ENCODE measurements at regions not wholly inside any gene's neighbourhood (a gene's known extent, or its start where the extent isn't known, plus 50 kb on each side); places are given as distances from the start of the nearest gene placed in this dataset.
"Not testable (repeated sequence)": the region's sequence is repeated elsewhere in the genome, so short reads cannot be mapped to it uniquely, and the experiment has no call there.

- Histone ChIP-seq H3K27ac (ENCODE audit: low read length) (no peak overlapping the region), H3K4me3 (ENCODE audit: control insufficient read depth in 1 of 2, extremely low read depth in 1 of 2, low read length in 1 of 2) (no peak overlapping the region), H3K4me1 (ENCODE audit: control insufficient read depth in 1 of 2, extremely low read depth in 1 of 2, insufficient read depth in 2 of 2, low read length in 2 of 2) (peaks cover 15 to 48% of the 10 kb centered on the region in 2 experiments), H3K27me3 (replicated peaks in 1 of 2; ENCODE audit: control insufficient read depth in 2 of 2, extremely low read depth in 1 of 2, insufficient read depth in 2 of 2, low read length in 1 of 2) (no peaks in the 10 kb centered on the region), H3K9me3 (no peaks in the 10 kb centered on the region), H3K36me3 (ENCODE audit: control insufficient read depth in 2 of 2, extremely low read depth in 1 of 2, insufficient read depth in 1 of 2, low read length in 1 of 2) (peaks cover 0 to 2% of the 10 kb centered on the region in 2 donors)
- Mint-ChIP-seq H3K4me3 (no peak overlapping the region), H3K36me3 (no peaks in the 10 kb centered on the region), H3K4me1 (peaks cover 33 to 40% (median 39%) of the 10 kb centered on the region in 3 donors), H3K27me3 (no peaks in the 10 kb centered on the region), H3K27ac (peak overlapping the region; percentile 11 to 36), H3K9me3 (no peaks in the 10 kb centered on the region)
- no peak for DNase-seq
- POLR2A ChIA-PET: no interaction called here
- WGBS (ENCODE audit: insufficient coverage): 100% methylated on average over 1 of the region's 4 CpGs
- no peak for ATAC-seq (replicated peaks in 1 of 4)
- CTCF ChIA-PET: no interaction called here
These were observed 63.7 kb upstream of the ATP12A start for GRCh38 chr13:24616514-24616913.

- ChIA-PET POLR2A (no interaction called here), CTCF (interaction anchor here in 1 of 2 donors (1.0 to 1.3 kb wide), 2 partner anchors 12 to 13 kb away, joined by 3 to 10 read pairs; no protein-coding TSS in a partner anchor)
- Mint-ChIP-seq H3K36me3 (no peaks in the 10 kb centered on the region), H3K4me3 (no peak overlapping the region), H3K27ac (peak overlapping the region; percentile 81 to 94), H3K9me3 (no peaks in the 10 kb centered on the region), H3K27me3 (no peaks in the 10 kb centered on the region), H3K4me1 (peaks cover 33 to 40% (median 39%) of the 10 kb centered on the region in 3 donors)
- H3K27ac ChIP-seq (ENCODE audit: low read length): peak overlapping the region; percentile 92
- no peak for ATAC-seq (replicated peaks in 1 of 4)
- no peak overlapping the region for H3K4me3 ChIP-seq (ENCODE audit: control insufficient read depth in 1 of 2, extremely low read depth in 1 of 2, low read length in 1 of 2)
- H3K27me3 ChIP-seq (replicated peaks in 1 of 2; ENCODE audit: control insufficient read depth in 2 of 2, extremely low read depth in 1 of 2, insufficient read depth in 2 of 2, low read length in 1 of 2): no peaks in the 10 kb centered on the region
- peaks cover 15 to 49% of the 10 kb centered on the region in 2 experiments for H3K4me1 ChIP-seq (ENCODE audit: control insufficient read depth in 1 of 2, extremely low read depth in 1 of 2, insufficient read depth in 2 of 2, low read length in 2 of 2)
- H3K36me3 ChIP-seq (ENCODE audit: control insufficient read depth in 2 of 2, extremely low read depth in 1 of 2, insufficient read depth in 1 of 2, low read length in 1 of 2): peaks cover 0 to 2% of the 10 kb centered on the region in 2 donors
- DNase-seq: no peak
- WGBS (ENCODE audit: insufficient coverage): 97% methylated on average over 8 of the region's 12 CpGs
- no peaks in the 10 kb centered on the region for H3K9me3 ChIP-seq
These were observed 62.8 kb upstream of the ATP12A start for GRCh38 chr13:24617256-24618010.

GRCh38 chr13:24618011-24618955 lies 61.9 kb upstream of the ATP12A start:
- 29% methylated on average over 7 of the region's 15 CpGs for whole genome bisulfite sequencing (ENCODE audit: insufficient coverage)

GRCh38 chr13:24619282-24619681 lies 60.9 kb upstream of the ATP12A start:
- ChIA-PET CTCF (interaction anchor here (0.6 to 0.7 kb wide), 3 partner anchors 17 to 657 kb away, joined by 3 to 4 read pairs (median 3); no protein-coding TSS in a partner anchor), POLR2A (interaction anchor here in 1 of 2 donors (0.7 to 1.0 kb wide), 2 partner anchors 9 to 50 kb away, joined by 3 to 6 read pairs; no protein-coding TSS in a partner anchor)
- no peaks in the 10 kb centered on the region for H3K9me3 Mint-ChIP-seq
- H3K36me3 Mint-ChIP-seq: no peaks in the 10 kb centered on the region
- peaks cover 35 to 42% (median 39%) of the 10 kb centered on the region in 3 donors for H3K4me1 Mint-ChIP-seq
- H3K4me3 Mint-ChIP-seq: no peak overlapping the region
- H3K9me3 ChIP-seq: no peaks in the 10 kb centered on the region
- H3K4me3 ChIP-seq (ENCODE audit: control insufficient read depth in 1 of 2, extremely low read depth in 1 of 2, low read length in 1 of 2): no peak overlapping the region
- no peaks in the 10 kb centered on the region for H3K27me3 ChIP-seq (replicated peaks in 1 of 2; ENCODE audit: control insufficient read depth in 2 of 2, extremely low read depth in 1 of 2, insufficient read depth in 2 of 2, low read length in 1 of 2)
- H3K27ac ChIP-seq (ENCODE audit: low read length): peak overlapping the region; percentile 92
- H3K27ac Mint-ChIP-seq: peak overlapping the region in 1 of 2 donors; percentile 94
- DNase-seq (no peak), ATAC-seq (replicated peaks in 1 of 4) (no peak)
- no peaks in the 10 kb centered on the region for H3K27me3 Mint-ChIP-seq
- peaks cover 15 to 60% of the 10 kb centered on the region in 2 experiments for H3K4me1 ChIP-seq (ENCODE audit: control insufficient read depth in 1 of 2, extremely low read depth in 1 of 2, insufficient read depth in 2 of 2, low read length in 2 of 2)
- peaks cover 0 to 2% of the 10 kb centered on the region in 2 donors for H3K36me3 ChIP-seq (ENCODE audit: control insufficient read depth in 2 of 2, extremely low read depth in 1 of 2, insufficient read depth in 1 of 2, low read length in 1 of 2)
- 83% methylated on average over 1 of the region's 7 CpGs for WGBS (ENCODE audit: insufficient coverage)

More at GRCh38 chr13:24618011-24618955, 61.9 kb upstream of the ATP12A start:
- Mint-ChIP-seq H3K9me3 (no peaks in the 10 kb centered on the region), H3K27ac (peak overlapping the region; percentile 81 to 94), H3K4me3 (peak overlapping the region in 1 of 3 donors; percentile 39), H3K4me1 (peaks cover 33 to 40% (median 39%) of the 10 kb centered on the region in 3 donors), H3K36me3 (no peaks in the 10 kb centered on the region), H3K27me3 (no peaks in the 10 kb centered on the region)
- no peak overlapping the region for H3K4me3 ChIP-seq (ENCODE audit: control insufficient read depth in 1 of 2, extremely low read depth in 1 of 2, low read length in 1 of 2)
- H3K9me3 ChIP-seq: no peaks in the 10 kb centered on the region
- H3K27me3 ChIP-seq (replicated peaks in 1 of 2; ENCODE audit: control insufficient read depth in 2 of 2, extremely low read depth in 1 of 2, insufficient read depth in 2 of 2, low read length in 1 of 2): no peaks in the 10 kb centered on the region
- POLR2A ChIA-PET: interaction anchor here in 1 of 2 donors (0.6 to 1.0 kb wide), 2 partner anchors 10 to 114 kb away, joined by 3 to 6 read pairs; no protein-coding TSS in a partner anchor
- H3K4me1 ChIP-seq (ENCODE audit: control insufficient read depth in 1 of 2, extremely low read depth in 1 of 2, insufficient read depth in 2 of 2, low read length in 2 of 2): peaks cover 15 to 56% of the 10 kb centered on the region in 2 experiments
- DNase-seq (peak; percentile 38 to 85 (median 65)), ATAC-seq (replicated peaks in 1 of 4) (peak; percentile 78 to 89 (median 87))
- peak overlapping the region; percentile 92 for H3K27ac ChIP-seq (ENCODE audit: low read length)
- CTCF ChIA-PET: interaction anchor here in 1 of 2 donors (1.0 to 1.3 kb wide), 2 partner anchors 12 to 14 kb away, joined by 3 to 10 read pairs; no protein-coding TSS in a partner anchor
- H3K36me3 ChIP-seq (ENCODE audit: control insufficient read depth in 2 of 2, extremely low read depth in 1 of 2, insufficient read depth in 1 of 2, low read length in 1 of 2): peaks cover 0 to 2% of the 10 kb centered on the region in 2 donors

- 85% methylated on average over 3 of the region's 8 CpGs for WGBS (ENCODE audit: insufficient coverage)
- not testable (repeated sequence) for H3K4me3 ChIP-seq (ENCODE audit: control insufficient read depth in 1 of 2, extremely low read depth in 1 of 2, low read length in 1 of 2); H3K27ac ChIP-seq (ENCODE audit: low read length); H3K36me3 Mint-ChIP-seq; H3K27me3 Mint-ChIP-seq; H3K27me3 ChIP-seq (replicated peaks in 1 of 2; ENCODE audit: control insufficient read depth in 2 of 2, extremely low read depth in 1 of 2, insufficient read depth in 2 of 2, low read length in 1 of 2); DNase-seq; H3K36me3 ChIP-seq (ENCODE audit: control insufficient read depth in 2 of 2, extremely low read depth in 1 of 2, insufficient read depth in 1 of 2, low read length in 1 of 2); H3K4me3 Mint-ChIP-seq; H3K27ac Mint-ChIP-seq; H3K9me3 Mint-ChIP-seq; ATAC-seq (replicated peaks in 1 of 4); H3K9me3 ChIP-seq
- H3K4me1 ChIP-seq (ENCODE audit: control insufficient read depth in 1 of 2, extremely low read depth in 1 of 2, insufficient read depth in 2 of 2, low read length in 2 of 2): peaks cover 35 to 71% of the 10 kb centered on the region in 2 experiments
- CTCF ChIA-PET: interaction anchor here (0.6 to 1.3 kb wide), 4 partner anchors 17 to 925 kb away, joined by 3 to 6 read pairs (median 4); no protein-coding TSS in a partner anchor
- POLR2A ChIA-PET: interaction anchor here in 1 of 2 donors (0.6 kb wide), 1 partner anchor 1557 kb away, joined by 3 read pairs; no protein-coding TSS in a partner anchor
- H3K4me1 Mint-ChIP-seq: peaks cover 48 to 58% (median 55%) of the 10 kb centered on the region in 3 donors
These were observed 57.6 kb upstream of the ATP12A start for GRCh38 chr13:24622481-24623148.
